IPS-20b (cell line): ENCODE measurements at regions not wholly inside any gene's neighbourhood (a gene's known extent, or its start where the extent isn't known, plus 50 kb on each side); places are given as distances from the start of the nearest gene placed in this dataset.

Source experiments
- H3K27ac ChIP-seq: one replicate; pipeline ENCODE4 v1.5.1; 2013; ENCODE audit warnings: low read length
- H3K27me3 ChIP-seq: 2 replicates; pipeline ENCODE4 v1.6.1; 2013; ENCODE audit warnings: mild to moderate bottlenecking, low read length, inconsistent platforms; ENCODE audit not compliant: insufficient read depth
- H3K36me3 ChIP-seq: 2 replicates; pipeline ENCODE4 v1.6.1; 2013; ENCODE audit warnings: low read depth, mild to moderate bottlenecking, inconsistent platforms, low read length, moderate library complexity; ENCODE audit not compliant: insufficient read depth
- H3K4me1 ChIP-seq: 2 replicates; pipeline ENCODE4 v1.6.1; 2013; ENCODE audit warnings: mild to moderate bottlenecking, control low read depth, inconsistent platforms, low read length, moderate library complexity; ENCODE audit not compliant: insufficient read depth
- H3K4me3 ChIP-seq: 2 replicates; pipeline ENCODE4 v1.5.1; 2013; ENCODE audit warnings: mild to moderate bottlenecking, low read length, inconsistent platforms
- H3K9ac ChIP-seq: 2 replicates; pipeline ENCODE4 v1.6.1; 2013; ENCODE audit warnings: low read depth, mild to moderate bottlenecking, inconsistent platforms, low read length, moderate library complexity
- H3K9me3 ChIP-seq: 2 replicates; pipeline ENCODE4 v1.6.1; 2013; ENCODE audit warnings: mild to moderate bottlenecking, low read depth, low read length, inconsistent platforms; ENCODE audit not compliant: insufficient read depth

DNA sequence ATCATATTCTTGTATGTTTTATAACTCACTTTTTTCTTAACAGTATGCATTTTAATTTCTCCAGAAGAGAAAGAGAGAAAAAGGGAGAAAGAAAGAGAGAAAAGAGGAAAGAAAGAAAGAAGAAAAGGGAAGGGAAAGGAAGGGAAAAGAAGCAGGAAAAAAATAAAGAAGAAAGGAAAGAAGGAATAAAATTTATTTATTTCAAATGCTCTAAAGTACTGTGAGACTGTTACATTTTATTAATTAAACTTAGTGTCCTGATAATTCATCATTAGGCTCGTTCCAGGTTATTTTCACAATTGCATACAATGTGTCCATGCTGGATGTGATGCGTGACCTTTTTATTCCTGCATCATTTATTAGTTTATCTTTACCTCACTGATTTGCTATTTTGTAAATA lies 1023.4 kb upstream of the KLHL29 start:
- Histone ChIP-seq H3K4me1 (peaks cover 8% of the 10 kb centered on the region; the same call in 1 of the 2 replicates), H3K36me3 (no peaks in the 10 kb centered on the region), H3K27me3 (no peaks in the 10 kb centered on the region), H3K9me3 (no peaks in the 10 kb centered on the region), H3K27ac (no peak overlapping the region), H3K9ac (no peak overlapping the region), H3K4me3 (no peak overlapping the region)

DNA sequence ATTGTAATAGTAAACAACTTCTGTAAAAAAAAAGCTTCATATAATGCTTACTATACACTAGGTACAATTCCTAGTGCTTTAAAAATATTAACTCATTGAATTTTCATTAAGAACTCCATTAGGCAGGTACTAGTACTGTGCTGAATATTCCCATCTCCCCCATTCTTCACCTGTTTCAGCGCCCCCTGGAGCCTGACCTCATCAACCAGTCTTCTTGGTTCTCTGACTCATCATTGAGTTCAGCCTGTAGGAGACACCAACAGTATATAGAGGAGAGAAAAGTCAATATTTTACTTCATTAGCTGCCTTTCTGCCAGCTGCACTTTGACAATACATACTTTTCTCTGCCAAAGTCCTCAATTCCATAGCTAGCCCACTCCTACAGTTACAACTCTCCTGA lies 1009.9 kb upstream of the KLHL29 start:
- H3K9ac ChIP-seq = no peak overlapping the region
- no peak overlapping the region for H3K4me3 ChIP-seq
- no peaks in the 10 kb centered on the region for H3K27me3 ChIP-seq
- H3K27ac ChIP-seq = no peak overlapping the region
- H3K36me3 ChIP-seq = no peaks in the 10 kb centered on the region
- H3K9me3 ChIP-seq = no peaks in the 10 kb centered on the region
- H3K4me1 ChIP-seq = no peaks in the 10 kb centered on the region

DNA sequence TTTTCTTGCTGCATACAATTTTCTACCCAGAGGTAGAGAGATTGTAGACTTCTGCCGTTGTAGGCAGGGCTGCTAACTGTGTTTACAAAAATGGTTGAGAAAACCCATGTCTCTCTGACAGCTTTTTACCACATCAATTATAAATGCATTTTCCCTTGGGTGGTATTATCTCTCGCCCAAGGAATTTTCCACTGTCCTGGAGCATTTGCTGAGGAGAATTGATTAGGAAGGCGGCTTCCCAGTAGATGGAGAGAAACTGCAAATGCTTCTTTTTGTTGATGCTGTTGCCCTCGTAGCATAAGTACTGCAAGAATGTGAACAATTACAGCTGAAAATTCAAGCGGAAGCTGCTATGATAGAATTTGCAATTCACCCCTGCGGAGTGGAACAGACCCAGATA lies 1007.7 kb upstream of the KLHL29 start:
- Histone ChIP-seq H3K4me3 (no peak overlapping the region), H3K27me3 (no peaks in the 10 kb centered on the region), H3K9me3 (no peaks in the 10 kb centered on the region), H3K4me1 (peaks cover under 1% of the 10 kb centered on the region; the same call in 1 of the 2 replicates), H3K9ac (no peak overlapping the region), H3K36me3 (no peaks in the 10 kb centered on the region), H3K27ac (no peak overlapping the region)

DNA sequence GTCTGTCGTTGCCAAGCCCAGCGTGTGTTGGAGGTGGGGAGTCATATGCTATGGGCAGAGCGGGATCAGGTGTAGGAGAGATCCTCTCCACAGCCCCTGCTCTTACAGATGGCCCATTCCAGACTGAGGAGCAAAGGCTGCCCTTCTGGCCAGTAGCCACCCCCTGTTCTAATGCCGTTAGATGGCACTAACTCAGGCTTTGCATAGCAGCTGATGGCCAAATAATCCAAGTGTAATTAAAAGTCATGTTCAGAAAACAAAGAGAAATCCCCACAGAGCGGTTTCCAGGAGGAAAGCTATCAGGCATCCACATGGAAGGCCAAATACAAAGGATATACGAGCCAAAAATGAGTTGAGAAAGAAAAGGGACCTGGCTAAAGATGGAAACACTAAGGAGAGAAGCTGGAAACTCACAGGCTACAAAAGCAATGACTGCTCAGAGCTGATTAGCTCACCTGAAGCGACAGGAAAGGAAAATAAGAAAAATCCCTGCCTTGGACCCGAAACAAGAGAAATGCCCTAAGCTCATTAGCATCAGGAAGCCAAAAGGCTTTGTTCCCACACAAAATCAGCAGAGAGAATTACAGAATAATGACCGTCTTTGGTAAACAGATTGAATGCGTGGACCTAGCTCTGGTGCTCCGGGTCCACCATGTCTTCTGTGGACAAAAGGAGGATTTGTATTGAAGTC lies 1002.4 kb upstream of the KLHL29 start:
- Histone ChIP-seq H3K4me3 (no peak overlapping the region), H3K9ac (no peak overlapping the region), H3K27ac (no peak overlapping the region), H3K4me1 (peaks cover 6% of the 10 kb centered on the region; the same call in 1 of the 2 replicates), H3K9me3 (no peaks in the 10 kb centered on the region), H3K36me3 (no peaks in the 10 kb centered on the region), H3K27me3 (no peaks in the 10 kb centered on the region)

DNA sequence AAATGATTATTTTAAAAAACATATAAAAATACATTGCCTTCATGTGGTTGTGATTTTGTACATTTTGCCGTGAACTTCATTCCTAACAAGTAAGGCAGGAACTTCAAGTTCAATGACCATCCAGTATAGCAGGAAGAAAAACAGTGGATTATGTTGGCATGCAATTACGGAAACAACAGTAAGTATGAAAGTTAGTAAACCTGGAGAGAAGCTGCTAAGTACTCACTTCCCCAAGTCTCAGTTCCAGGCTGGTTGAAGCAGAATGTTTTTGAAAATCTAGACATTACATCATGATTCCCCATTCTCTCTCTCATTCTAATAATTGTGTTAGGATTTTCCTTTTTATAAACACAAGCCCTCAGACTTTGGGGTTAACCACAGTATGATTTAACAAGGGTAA lies 987.1 kb upstream of the KLHL29 start:
- no peak overlapping the region for H3K4me3 ChIP-seq
- no peaks in the 10 kb centered on the region for H3K27me3 ChIP-seq
- H3K4me1 ChIP-seq = no peaks in the 10 kb centered on the region
- no peaks in the 10 kb centered on the region for H3K9me3 ChIP-seq
- no peak overlapping the region for H3K27ac ChIP-seq
- no peak overlapping the region for H3K9ac ChIP-seq
- H3K36me3 ChIP-seq = no peaks in the 10 kb centered on the region

DNA sequence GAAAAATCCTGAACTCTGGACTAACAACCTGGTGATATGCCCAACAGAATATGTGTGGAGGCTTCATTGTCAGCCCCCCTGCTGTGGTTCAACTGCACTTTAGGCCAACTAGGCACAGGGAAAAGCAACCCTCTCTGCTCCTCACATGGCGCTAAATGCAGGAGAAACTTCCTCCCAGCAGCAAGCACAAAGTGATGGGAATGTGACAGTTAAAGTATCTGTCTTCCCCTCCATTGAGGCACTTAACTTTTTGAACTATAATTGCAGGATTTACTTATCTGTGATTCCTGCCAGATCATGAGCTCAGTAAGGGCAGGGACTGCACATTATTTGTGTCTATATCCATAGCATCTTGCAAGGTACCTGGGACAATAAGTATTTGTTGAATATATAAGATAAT lies 981.2 kb upstream of the KLHL29 start:
- Histone ChIP-seq H3K36me3 (no peaks in the 10 kb centered on the region), H3K27ac (no peak overlapping the region), H3K4me3 (no peak overlapping the region), H3K27me3 (no peaks in the 10 kb centered on the region), H3K9me3 (no peaks in the 10 kb centered on the region), H3K4me1 (no peaks in the 10 kb centered on the region), H3K9ac (no peak overlapping the region)

DNA sequence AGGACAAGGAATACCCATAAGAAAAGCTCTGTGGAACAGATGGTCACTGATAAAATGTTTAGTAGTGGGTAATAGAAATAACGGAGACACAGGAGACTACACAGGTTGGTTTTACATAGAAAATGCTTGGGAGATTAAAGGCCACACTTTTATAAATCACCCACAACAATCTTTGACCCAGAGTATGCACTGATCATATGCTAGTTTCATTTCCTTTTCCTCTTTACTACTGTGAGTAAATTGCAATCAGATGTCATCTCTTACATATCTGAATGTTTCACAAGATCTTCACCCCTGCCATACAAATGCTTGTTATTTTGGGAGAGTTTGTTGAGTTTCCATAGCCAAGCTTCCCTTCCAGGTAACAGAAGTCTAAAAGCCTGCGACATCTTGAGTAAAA lies 978.4 kb upstream of the KLHL29 start:
- Histone ChIP-seq H3K4me3 (no peak overlapping the region), H3K9me3 (no peaks in the 10 kb centered on the region), H3K27ac (no peak overlapping the region), H3K36me3 (no peaks in the 10 kb centered on the region), H3K9ac (no peak overlapping the region), H3K27me3 (no peaks in the 10 kb centered on the region), H3K4me1 (no peaks in the 10 kb centered on the region)

DNA sequence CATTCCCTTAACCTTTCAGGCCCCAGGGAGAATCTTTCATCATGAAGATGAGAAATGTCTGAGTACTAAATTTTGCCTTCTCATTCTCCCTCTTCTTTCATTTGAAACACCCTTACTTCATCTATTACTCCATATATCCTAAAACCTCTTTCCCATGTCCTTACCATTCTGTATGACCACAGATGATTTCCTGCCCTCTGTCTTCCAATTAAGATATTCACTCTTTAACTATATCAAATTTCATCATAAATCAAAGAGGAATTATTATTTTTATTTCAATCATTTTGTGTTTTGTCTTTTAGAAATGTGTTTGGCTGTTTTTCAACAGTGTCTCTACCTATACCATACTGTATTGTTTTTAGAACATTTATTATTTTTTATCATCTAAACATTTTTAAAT lies 964.9 kb upstream of the KLHL29 start:
- peaks cover 19% of the 10 kb centered on the region for H3K9me3 ChIP-seq
- no peak overlapping the region for H3K27ac ChIP-seq
- no peaks in the 10 kb centered on the region for H3K36me3 ChIP-seq
- no peaks in the 10 kb centered on the region for H3K4me1 ChIP-seq
- no peaks in the 10 kb centered on the region for H3K27me3 ChIP-seq
- no peak overlapping the region for H3K4me3 ChIP-seq
- H3K9ac ChIP-seq = no peak overlapping the region

DNA sequence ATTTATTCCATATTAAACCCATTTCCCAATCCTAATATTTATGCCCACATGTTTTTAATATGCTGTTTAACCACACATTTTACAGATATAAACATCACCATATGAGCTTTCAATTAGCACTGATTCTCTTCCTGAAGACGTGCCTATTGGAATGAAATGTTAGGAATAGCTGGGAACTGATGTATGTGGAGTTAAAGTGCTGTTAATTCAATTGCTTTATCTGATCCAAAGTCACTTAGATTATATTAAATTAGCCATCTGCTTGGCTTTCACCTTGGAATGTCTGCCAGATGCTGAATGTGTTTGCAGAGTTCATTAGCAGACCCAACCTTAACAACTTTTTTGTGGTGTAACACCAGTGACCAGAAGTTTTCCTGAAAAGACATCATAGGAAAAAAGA lies 942.9 kb upstream of the KLHL29 start:
- H3K27me3 ChIP-seq = no peaks in the 10 kb centered on the region
- H3K4me3 ChIP-seq = no peak overlapping the region
- H3K27ac ChIP-seq = no peak overlapping the region
- no peaks in the 10 kb centered on the region for H3K36me3 ChIP-seq
- H3K9ac ChIP-seq = no peak overlapping the region
- H3K9me3 ChIP-seq = no peaks in the 10 kb centered on the region
- no peaks in the 10 kb centered on the region for H3K4me1 ChIP-seq

DNA sequence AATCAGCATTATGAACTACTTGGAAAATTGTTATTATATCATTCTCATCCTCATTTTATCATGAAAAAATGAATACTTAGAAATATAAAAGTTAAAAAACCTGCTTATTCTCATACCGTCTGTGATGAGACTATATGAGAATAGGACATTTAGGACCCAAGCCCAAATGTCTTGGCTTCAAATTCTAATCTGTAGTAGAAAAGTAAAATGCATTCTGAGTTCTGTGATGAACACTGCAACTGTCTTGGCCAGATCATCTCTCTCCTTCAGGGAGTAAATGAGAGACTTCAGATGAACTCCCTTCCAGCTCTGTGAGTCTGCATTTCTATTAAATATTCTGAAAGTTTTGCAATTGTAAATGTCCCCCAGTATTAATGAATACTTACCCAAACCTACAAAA lies 940.7 kb upstream of the KLHL29 start:
- Histone ChIP-seq H3K4me1 (no peaks in the 10 kb centered on the region), H3K9me3 (no peaks in the 10 kb centered on the region), H3K27ac (no peak overlapping the region), H3K9ac (no peak overlapping the region), H3K4me3 (no peak overlapping the region), H3K27me3 (no peaks in the 10 kb centered on the region), H3K36me3 (no peaks in the 10 kb centered on the region)

DNA sequence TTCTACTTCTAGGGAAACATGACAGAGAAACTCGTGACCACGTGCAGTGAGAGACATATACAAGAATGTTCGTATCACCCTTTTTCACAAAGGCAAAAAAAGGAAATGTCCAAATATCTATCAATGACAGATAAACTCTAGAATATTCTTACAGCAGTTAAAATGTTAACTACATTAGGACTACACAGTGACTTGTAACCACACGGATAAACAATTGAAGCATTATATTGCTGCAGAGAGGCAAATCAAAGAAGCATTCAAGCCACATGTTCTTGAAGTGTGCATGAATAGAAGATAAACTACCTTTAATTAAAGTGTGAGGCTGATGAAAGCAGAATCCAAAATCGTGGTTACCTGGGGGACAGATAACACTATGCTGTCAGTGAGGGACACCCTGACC lies 935.3 kb upstream of the KLHL29 start:
- Histone ChIP-seq H3K9me3 (no peaks in the 10 kb centered on the region), H3K4me1 (no peaks in the 10 kb centered on the region)

DNA sequence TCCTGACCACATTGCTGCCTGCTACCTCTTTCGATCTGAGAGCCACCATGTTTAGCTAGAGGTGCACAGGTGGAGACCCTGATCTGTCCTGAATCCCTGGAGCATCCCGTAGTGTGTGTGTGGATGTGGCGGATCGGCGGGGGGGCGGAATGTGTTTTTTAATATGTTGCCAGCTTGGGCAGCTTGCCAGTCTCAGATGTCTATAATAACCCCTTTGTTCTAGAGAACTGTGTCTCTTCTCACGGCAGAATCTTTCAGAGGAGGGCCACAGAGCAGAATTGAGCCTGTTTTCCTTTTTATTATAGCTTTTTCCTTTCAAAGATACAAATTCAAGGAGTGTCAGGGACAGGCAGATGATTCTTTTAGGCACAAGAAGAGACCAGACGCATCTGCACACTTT lies 934.1 kb upstream of the KLHL29 start:
- Histone ChIP-seq H3K4me1 (no peaks in the 10 kb centered on the region), H3K9ac (no peak overlapping the region), H3K36me3 (no peaks in the 10 kb centered on the region), H3K4me3 (no peak overlapping the region), H3K9me3 (no peaks in the 10 kb centered on the region), H3K27me3 (no peaks in the 10 kb centered on the region), H3K27ac (no peak overlapping the region)

More for the DNA sequence above, 935.3 kb upstream of the KLHL29 start:
- Histone ChIP-seq H3K27ac (no peak overlapping the region), H3K4me3 (no peak overlapping the region), H3K36me3 (no peaks in the 10 kb centered on the region), H3K9ac (no peak overlapping the region), H3K27me3 (no peaks in the 10 kb centered on the region)
